ENCODE measurements at regions not wholly inside any gene's neighbourhood (a gene's known extent, or its start where the extent isn't known, plus 50 kb on each side); places are given as distances from the start of the nearest gene placed in this dataset.
"Not testable (repeated sequence)": the region's sequence is repeated elsewhere in the genome, so short reads cannot be mapped to it uniquely, and the experiment has no call there.

- not testable (repeated sequence) for TF ChIP-seq POLR2AphosphoS5, POLR2A, CTCF, EP300 (IDR thresholded peaks at IDR 0.05)
These were observed 53.3 kb upstream of the DPP6 start for GRCh38 chr7:153998896-153999295.
